ENCODE measurements at regions not wholly inside any gene's neighbourhood (a gene's known extent, or its start where the extent isn't known, plus 50 kb on each side); places are given as distances from the start of the nearest gene placed in this dataset.

DNA sequence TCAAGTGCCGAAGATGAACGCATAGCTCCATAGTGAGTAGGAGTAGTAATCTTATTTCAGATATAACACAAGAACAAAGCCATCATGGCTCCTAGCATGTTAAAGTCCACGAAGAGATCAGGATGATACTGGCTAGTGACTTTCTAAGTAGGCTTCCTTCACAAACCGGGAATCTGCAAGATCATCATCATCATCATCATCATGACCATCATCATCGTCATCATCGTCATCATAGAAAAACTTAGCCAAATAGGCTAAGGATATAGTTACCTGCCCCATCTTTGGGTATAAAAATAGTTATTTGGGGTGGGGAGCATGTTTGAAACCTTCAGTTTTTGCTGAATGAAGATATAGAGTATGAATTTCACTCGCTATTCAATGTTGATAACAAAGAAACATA lies 57.9 kb downstream of the PYDC2 start:
- Mint-ChIP-seq H3K4me1 (ENCODE audit: low read depth) (no peaks in the 10 kb centered on the region), H3K9me3 (peaks cover 2% of the 10 kb centered on the region), H3K4me3 (no peak overlapping the region), H3K27ac (no peak overlapping the region), H3K27me3 (ENCODE audit: low read depth) (no peaks in the 10 kb centered on the region), H3K36me3 (ENCODE audit: low read depth) (no peaks in the 10 kb centered on the region)
- CTCF ChIA-PET = no interaction called here
- intact Hi-C loops (cut with micrococcal nuclease) = no loop called here
- no peak for DNase-seq

DNA sequence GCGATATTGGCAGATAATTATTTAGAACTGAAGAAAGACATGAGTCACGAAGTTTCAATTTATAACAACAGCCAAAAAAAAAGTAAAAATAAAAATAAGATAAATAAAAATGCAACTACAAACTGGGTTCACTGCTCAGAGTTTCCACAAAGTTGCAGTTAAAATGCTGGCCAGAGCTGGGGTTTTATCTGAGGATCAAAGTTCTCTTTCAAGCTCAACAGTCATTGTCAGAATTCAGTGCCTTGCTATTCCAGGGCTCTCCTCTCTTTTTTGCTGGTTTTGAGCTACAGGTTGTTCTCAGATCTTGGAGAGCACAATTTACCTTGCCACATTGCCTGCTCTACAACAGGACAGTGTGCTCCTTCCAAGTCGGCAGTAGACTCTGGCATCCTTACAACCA lies 60.1 kb downstream of the PYDC2 start:
- Mint-ChIP-seq H3K27me3 (ENCODE audit: low read depth) (no peaks in the 10 kb centered on the region), H3K4me1 (ENCODE audit: low read depth) (no peaks in the 10 kb centered on the region), H3K27ac (no peak overlapping the region), H3K36me3 (ENCODE audit: low read depth) (no peaks in the 10 kb centered on the region), H3K4me3 (no peak overlapping the region), H3K9me3 (peaks cover 2% of the 10 kb centered on the region)
- CTCF ChIA-PET = interaction anchor here (0.7 kb wide), 1 partner anchor 613 kb away, joined by 4 read pairs; no protein-coding TSS in a partner anchor
- DNase-seq = no peak
- intact Hi-C loops (cut with micrococcal nuclease) = no loop called here

DNA sequence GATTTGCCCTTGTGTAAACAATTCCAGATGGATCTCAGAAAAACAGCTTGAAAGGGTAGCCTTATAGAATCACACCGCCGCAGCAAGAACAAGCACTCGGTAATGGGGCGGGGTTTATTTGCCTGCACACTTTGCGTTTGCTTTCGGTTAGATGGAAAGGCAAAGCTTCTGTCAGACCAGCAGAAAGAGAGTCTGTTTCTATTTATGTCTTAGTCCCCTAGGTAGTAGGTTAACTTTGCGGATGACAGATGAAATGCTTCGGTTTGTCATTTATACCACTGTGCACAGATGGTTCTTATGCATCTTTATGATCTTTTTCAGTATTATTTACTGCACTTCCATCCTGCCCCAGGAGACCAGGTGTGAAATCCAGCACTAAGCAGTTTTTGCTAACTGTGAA lies 62.2 kb downstream of the PYDC2 start:
- Mint-ChIP-seq H3K4me3 (no peak overlapping the region), H3K27me3 (ENCODE audit: low read depth) (no peaks in the 10 kb centered on the region), H3K9me3 (peaks cover 2% of the 10 kb centered on the region), H3K36me3 (ENCODE audit: low read depth) (no peaks in the 10 kb centered on the region), H3K27ac (no peak overlapping the region), H3K4me1 (ENCODE audit: low read depth) (no peaks in the 10 kb centered on the region)
- CTCF ChIA-PET = no interaction called here
- intact Hi-C loops (cut with micrococcal nuclease) = no loop called here
- DNase-seq = no peak

DNA sequence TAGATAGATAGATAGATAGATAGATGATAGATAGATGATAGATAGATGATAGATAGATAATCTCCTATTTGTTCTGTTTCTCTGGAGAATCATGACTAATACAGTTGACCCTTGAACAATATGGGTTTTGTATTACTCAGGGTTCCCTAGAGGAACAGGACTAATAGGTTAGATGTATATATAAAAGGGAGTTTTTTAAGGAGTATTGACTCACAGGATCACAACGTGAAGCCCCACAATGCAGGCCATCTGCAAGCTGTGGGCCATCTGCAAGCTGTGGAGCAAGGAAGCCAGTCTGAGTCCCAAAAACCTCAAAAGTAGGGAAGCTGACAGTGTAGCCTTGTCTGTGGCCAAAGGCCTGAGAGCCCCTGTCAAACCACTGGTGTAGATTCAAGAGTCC lies 67.6 kb downstream of the PYDC2 start:
- Mint-ChIP-seq H3K4me3 (no peak overlapping the region), H3K27me3 (ENCODE audit: low read depth) (no peaks in the 10 kb centered on the region), H3K36me3 (ENCODE audit: low read depth) (no peaks in the 10 kb centered on the region), H3K9me3 (no peaks in the 10 kb centered on the region), H3K4me1 (ENCODE audit: low read depth) (no peaks in the 10 kb centered on the region), H3K27ac (no peak overlapping the region)
- DNase-seq = no peak
- CTCF ChIA-PET = interaction anchor here (0.7 kb wide), 1 partner anchor 622 kb away, joined by 3 read pairs; no protein-coding TSS in a partner anchor
- intact Hi-C loops (cut with micrococcal nuclease) = no loop called here

GRCh38 chr3:191529992-191530391 lies 69.0 kb downstream of the PYDC2 start:
- H3K27ac Mint-ChIP-seq = no peak overlapping the region
- no peak overlapping the region for H3K4me3 Mint-ChIP-seq
- no peaks in the 10 kb centered on the region for H3K27me3 Mint-ChIP-seq (ENCODE audit: low read depth)
- no peaks in the 10 kb centered on the region for H3K9me3 Mint-ChIP-seq
- no peak for DNase-seq
- H3K36me3 Mint-ChIP-seq (ENCODE audit: low read depth) = no peaks in the 10 kb centered on the region
- intact Hi-C loops (cut with micrococcal nuclease) = no loop called here
- CTCF ChIA-PET = no interaction called here
- no peaks in the 10 kb centered on the region for H3K4me1 Mint-ChIP-seq (ENCODE audit: low read depth)

DNA sequence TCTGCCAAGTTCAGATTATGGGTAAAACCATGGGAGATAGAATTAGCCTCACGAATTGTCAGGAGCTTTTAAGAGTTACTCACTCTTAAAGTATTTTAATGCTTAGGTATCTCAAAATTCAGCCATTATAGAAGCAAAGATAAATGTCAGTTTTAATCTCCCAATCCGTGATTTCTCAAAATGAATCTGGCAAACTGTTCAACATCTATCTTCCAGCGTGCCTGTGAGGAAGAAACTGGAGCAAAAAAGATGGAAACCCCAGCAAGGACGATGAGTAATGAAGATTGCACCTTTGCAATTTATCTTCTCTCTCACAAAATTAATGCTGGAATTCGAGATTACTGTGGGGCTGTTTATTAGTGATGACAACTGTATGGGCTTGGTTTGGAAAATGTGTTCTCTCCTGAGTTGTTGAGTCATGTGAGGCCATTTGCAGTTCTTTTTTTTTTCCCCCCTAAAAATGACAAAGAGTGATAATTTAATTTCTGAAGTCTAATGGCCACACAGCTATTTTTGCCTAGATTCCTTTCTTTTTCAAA lies 70.5 kb downstream of the PYDC2 start:
- Mint-ChIP-seq H3K9me3 (peaks cover 6% of the 10 kb centered on the region), H3K4me3 (no peak overlapping the region), H3K27me3 (ENCODE audit: low read depth) (no peaks in the 10 kb centered on the region), H3K27ac (no peak overlapping the region), H3K36me3 (ENCODE audit: low read depth) (no peaks in the 10 kb centered on the region), H3K4me1 (ENCODE audit: low read depth) (no peaks in the 10 kb centered on the region)
- no peak for DNase-seq
- CTCF ChIA-PET = no interaction called here
- intact Hi-C loops (cut with micrococcal nuclease) = no loop called here

GRCh38 chr3:191543018-191543417 lies 82.1 kb downstream of the PYDC2 start:
- CTCF ChIA-PET = no interaction called here
- no peak for DNase-seq
- H3K4me3 Mint-ChIP-seq = no peak overlapping the region
- peaks cover 14% of the 10 kb centered on the region for H3K9me3 Mint-ChIP-seq
- intact Hi-C loops (cut with micrococcal nuclease) = no loop called here
- no peak overlapping the region for H3K27ac Mint-ChIP-seq
- no peaks in the 10 kb centered on the region for H3K27me3 Mint-ChIP-seq (ENCODE audit: low read depth)
- no peaks in the 10 kb centered on the region for H3K36me3 Mint-ChIP-seq (ENCODE audit: low read depth)
- no peaks in the 10 kb centered on the region for H3K4me1 Mint-ChIP-seq (ENCODE audit: low read depth)

GRCh38 chr3:191543897-191544296 lies 82.9 kb downstream of the PYDC2 start:
- no peaks in the 10 kb centered on the region for H3K4me1 Mint-ChIP-seq (ENCODE audit: low read depth)
- no peak for DNase-seq
- intact Hi-C loops (cut with micrococcal nuclease) = no loop called here
- H3K36me3 Mint-ChIP-seq (ENCODE audit: low read depth) = no peaks in the 10 kb centered on the region
- no peak overlapping the region for H3K27ac Mint-ChIP-seq
- no peak overlapping the region for H3K4me3 Mint-ChIP-seq
- no peaks in the 10 kb centered on the region for H3K27me3 Mint-ChIP-seq (ENCODE audit: low read depth)
- CTCF ChIA-PET = no interaction called here
- H3K9me3 Mint-ChIP-seq = peaks cover 15% of the 10 kb centered on the region

GRCh38 chr3:191549357-191549756 lies 88.4 kb downstream of the PYDC2 start:
- Mint-ChIP-seq H3K4me1 (ENCODE audit: low read depth) (no peaks in the 10 kb centered on the region), H3K27ac (no peak overlapping the region), H3K9me3 (peaks cover 15% of the 10 kb centered on the region), H3K27me3 (ENCODE audit: low read depth) (no peaks in the 10 kb centered on the region), H3K36me3 (ENCODE audit: low read depth) (no peaks in the 10 kb centered on the region), H3K4me3 (no peak overlapping the region)
- CTCF ChIA-PET = no interaction called here
- DNase-seq = no peak
- intact Hi-C loops (cut with micrococcal nuclease) = no loop called here

- CTCF ChIA-PET = interaction anchor here (0.7 kb wide), 1 partner anchor 36 kb away, joined by 3 read pairs; no protein-coding TSS in a partner anchor
- H3K36me3 Mint-ChIP-seq (ENCODE audit: low read depth) = no peaks in the 10 kb centered on the region
- peaks cover 3% of the 10 kb centered on the region for H3K9me3 Mint-ChIP-seq
- no peaks in the 10 kb centered on the region for H3K27me3 Mint-ChIP-seq (ENCODE audit: low read depth)
- H3K4me3 Mint-ChIP-seq = no peak overlapping the region
- no peak for DNase-seq
- intact Hi-C loops (cut with micrococcal nuclease) = no loop called here
- no peaks in the 10 kb centered on the region for H3K4me1 Mint-ChIP-seq (ENCODE audit: low read depth)
- H3K27ac Mint-ChIP-seq = no peak overlapping the region
These were observed 94.1 kb downstream of the PYDC2 start for GRCh38 chr3:191555037-191555436.

GRCh38 chr3:191557322-191557721 lies 96.4 kb downstream of the PYDC2 start:
- Mint-ChIP-seq H3K27ac (no peak overlapping the region), H3K4me3 (no peak overlapping the region), H3K27me3 (ENCODE audit: low read depth) (no peaks in the 10 kb centered on the region), H3K36me3 (ENCODE audit: low read depth) (no peaks in the 10 kb centered on the region), H3K9me3 (peaks cover 2% of the 10 kb centered on the region), H3K4me1 (ENCODE audit: low read depth) (no peaks in the 10 kb centered on the region)
- intact Hi-C loops (cut with micrococcal nuclease) = no loop called here
- no peak for DNase-seq
- CTCF ChIA-PET = no interaction called here

DNA sequence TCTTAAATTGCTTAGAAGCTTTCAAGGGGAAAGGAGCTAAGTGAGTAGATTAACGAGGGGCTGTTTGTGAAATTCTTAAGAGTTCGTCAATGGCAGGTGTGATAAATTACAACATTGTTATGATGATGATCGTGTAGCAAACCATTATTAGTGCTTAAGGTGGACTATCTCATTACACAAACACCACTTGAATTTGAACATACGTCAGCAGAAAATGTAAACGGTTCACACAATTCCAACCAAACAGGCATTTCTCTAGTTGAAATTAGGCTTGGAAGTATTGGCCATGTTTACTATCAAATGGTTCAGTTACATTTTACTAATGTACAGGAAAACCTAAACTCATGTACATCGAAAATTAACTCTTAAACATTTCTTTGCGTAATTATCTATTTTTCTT lies 102.8 kb downstream of the PYDC2 start:
- DNase-seq = no peak
- Mint-ChIP-seq H3K27me3 (ENCODE audit: low read depth) (no peaks in the 10 kb centered on the region), H3K4me1 (ENCODE audit: low read depth) (no peaks in the 10 kb centered on the region), H3K27ac (no peak overlapping the region), H3K4me3 (no peak overlapping the region), H3K9me3 (peaks cover 8% of the 10 kb centered on the region), H3K36me3 (ENCODE audit: low read depth) (no peaks in the 10 kb centered on the region)
- CTCF ChIA-PET = no interaction called here
- intact Hi-C loops (cut with micrococcal nuclease) = no loop called here

GRCh38 chr3:191566469-191566868 lies 105.5 kb downstream of the PYDC2 start:
- intact Hi-C loops (cut with micrococcal nuclease) = no loop called here

DNA sequence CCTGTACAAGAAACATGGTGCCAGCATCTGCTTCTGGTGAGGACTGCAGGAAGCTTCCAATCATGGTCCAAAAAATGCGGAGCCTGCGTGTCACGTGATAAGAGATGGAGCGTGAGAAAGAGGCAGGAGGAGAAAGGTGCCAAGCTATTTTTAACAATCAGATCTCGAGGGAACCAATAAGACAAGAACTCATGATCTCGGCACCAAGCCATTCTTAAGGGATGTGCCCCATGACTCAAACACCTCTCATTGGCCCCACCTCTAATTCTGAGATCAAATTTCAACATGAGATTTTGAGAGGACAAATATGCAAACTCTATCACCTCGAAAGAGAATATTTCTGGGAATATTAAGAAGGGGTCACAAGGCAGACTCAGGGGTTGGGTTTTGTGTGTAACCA lies 107.2 kb downstream of the PYDC2 start:
- Mint-ChIP-seq H3K9me3 (peaks cover 11% of the 10 kb centered on the region), H3K27me3 (ENCODE audit: low read depth) (no peaks in the 10 kb centered on the region), H3K4me1 (ENCODE audit: low read depth) (no peaks in the 10 kb centered on the region), H3K27ac (no peak overlapping the region), H3K4me3 (no peak overlapping the region), H3K36me3 (ENCODE audit: low read depth) (no peaks in the 10 kb centered on the region)
- intact Hi-C loops (cut with micrococcal nuclease) = no loop called here
- no peak for DNase-seq
- CTCF ChIA-PET = no interaction called here

More at GRCh38 chr3:191566469-191566868, 105.5 kb downstream of the PYDC2 start:
- Mint-ChIP-seq H3K36me3 (ENCODE audit: low read depth) (no peaks in the 10 kb centered on the region), H3K4me3 (no peak overlapping the region), H3K9me3 (peaks cover 11% of the 10 kb centered on the region), H3K4me1 (ENCODE audit: low read depth) (no peaks in the 10 kb centered on the region), H3K27me3 (ENCODE audit: low read depth) (no peaks in the 10 kb centered on the region), H3K27ac (no peak overlapping the region)
- CTCF ChIA-PET = no interaction called here
- no peak for DNase-seq
